SK-N-MC (cell line): ENCODE measurements at regions not wholly inside any gene's neighbourhood (a gene's known extent, or its start where the extent isn't known, plus 50 kb on each side); places are given as distances from the start of the nearest gene placed in this dataset.

Experiments used
- EZH2 ChIP-seq: fragments of 200-600 bp; sonication (generic); IDR thresholded peaks from one replicate; pipeline ENCODE4 v1.6.1; 2017; ENCODE audit warnings: antibody characterized with exemption
- POLR2AphosphoS5 ChIP-seq: IDR thresholded peaks from 2 replicates; pipeline ENCODE4 v1.6.1; 2012; ENCODE audit warnings: mild to moderate bottlenecking, low read depth, low read length, borderline replicate concordance

DNA sequence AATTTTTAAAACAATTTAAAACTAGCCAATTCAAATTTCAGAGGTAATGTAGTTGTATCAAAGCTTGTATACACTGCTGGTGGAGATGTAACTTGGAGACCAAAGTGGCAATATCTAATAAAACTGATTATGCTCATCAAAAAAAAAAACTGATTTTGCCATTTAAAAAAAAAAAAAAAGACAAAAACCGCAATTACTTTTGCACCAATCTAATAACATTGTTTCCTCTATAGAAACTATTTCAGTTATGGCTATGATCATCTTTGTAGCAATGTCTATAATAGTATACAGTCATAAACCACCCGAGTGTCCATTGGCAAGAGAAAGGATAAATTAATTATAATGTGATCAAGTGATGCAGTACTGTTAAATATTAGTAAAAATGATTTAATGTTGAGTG is 149.3 kb upstream of the SEMA6D start:
- TF ChIP-seq EZH2 = no peak
- TF ChIP-seq POLR2AphosphoS5 = no peak
